Smooth muscle cell (in vitro differentiated cells): ENCODE measurements at regions not wholly inside any gene's neighbourhood (a gene's known extent, or its start where the extent isn't known, plus 50 kb on each side); places are given as distances from the start of the nearest gene placed in this dataset.

Source experiments
- DNase-seq: peaks from one replicate; lab custom pipeline; 2025; ENCODE audit not compliant: unreplicated experiment; lab: John Stamatoyannopoulos, UW
- H2AFZ ChIP-seq: fragments of 200-600 bp; sonication (generic); 2 replicates; pipeline ENCODE4 v1.6.0; 2016; ENCODE audit warnings: antibody characterized with exemption, low read depth, mild to moderate bottlenecking
- H3F3A ChIP-seq: fragments of 200-600 bp; sonication (generic); 2 replicates; pipeline ENCODE4 v1.6.0; 2017; ENCODE audit warnings: antibody characterized with exemption, low read depth
- H3K27ac ChIP-seq: fragments of 200-600 bp; sonication (generic); 2 replicates; pipeline ENCODE4 v1.5.1; 2016; ENCODE audit warnings: low read depth, mild to moderate bottlenecking
- H3K27me3 ChIP-seq: fragments of 200-600 bp; sonication (generic); 2 replicates; pipeline ENCODE4 v1.6.1; 2016; ENCODE audit warnings: low read depth, mild to moderate bottlenecking
- H3K36me3 ChIP-seq: fragments of 200-600 bp; sonication (generic); 2 replicates; pipeline ENCODE4 v1.5.1; 2016; ENCODE audit warnings: low read depth
- H3K4me1 ChIP-seq: fragments of 200-600 bp; sonication (generic); 2 replicates; pipeline ENCODE4 v1.5.1; 2016; ENCODE audit warnings: low read depth
- H3K4me2 ChIP-seq: fragments of 200-600 bp; sonication (generic); 2 replicates; pipeline ENCODE4 v1.6.0; 2016; ENCODE audit warnings: mild to moderate bottlenecking
- H3K4me3 ChIP-seq: fragments of 200-600 bp; sonication (generic); 2 replicates; pipeline ENCODE4 v1.5.1; 2016; ENCODE audit warnings: mild to moderate bottlenecking
- H3K79me2 ChIP-seq: fragments of 200-600 bp; sonication (generic); 2 replicates; pipeline ENCODE4 v1.6.0; 2016; ENCODE audit warnings: low read depth, mild to moderate bottlenecking
- H3K9ac ChIP-seq: fragments of 200-600 bp; sonication (generic); 2 replicates; pipeline ENCODE4 v1.6.0; 2016; ENCODE audit warnings: low read depth
- H3K9me3 ChIP-seq: fragments of 200-600 bp; sonication (generic); replicated peaks from 2 replicates; pipeline ENCODE4 v1.5.1; 2016; ENCODE audit warnings: low read depth
- H4K20me1 ChIP-seq: fragments of 200-600 bp; sonication (generic); 2 replicates; pipeline ENCODE4 v1.6.0; 2016; ENCODE audit warnings: low read depth
- WGBS: methylation state at CpG from one replicate; pipeline ENCODE4 v1.1.7; 2016; ENCODE audit warnings: low lambda C conversion rate; 5-methylcytosine and 5-hydroxymethylcytosine counted together
- TF ChIP-seq, protein P1 (sequence below): fragments of 200-600 bp; sonication (generic); IDR thresholded peaks from 2 replicates; pipeline ENCODE4 v1.5.1; 2017; ENCODE audit warnings: borderline replicate concordance, mild to moderate bottlenecking, antibody characterized with exemption; ENCODE audit not compliant: insufficient read depth, poor library complexity, severe bottlenecking

DNA sequence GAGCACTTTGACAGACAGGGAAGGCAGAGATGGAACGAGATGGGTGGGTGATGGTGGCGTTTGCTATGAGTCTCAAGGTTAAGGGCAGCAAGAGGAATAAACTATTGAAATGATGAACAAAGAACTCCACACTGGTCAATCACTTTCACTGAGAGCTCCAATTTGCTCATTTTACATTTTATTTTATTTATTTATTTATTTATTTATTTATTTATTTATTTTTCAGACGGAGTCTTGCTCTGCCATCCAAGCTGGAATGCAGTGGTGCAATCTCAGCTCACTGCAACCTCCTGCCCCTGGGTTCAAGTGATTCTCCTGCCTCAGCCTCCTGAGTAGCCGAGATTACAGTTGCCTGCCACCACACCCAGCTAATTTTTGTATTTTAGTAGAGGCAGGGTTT, 669.1 kb downstream of the HS3ST4 start:
- TF ChIP-seq, protein P1, sequence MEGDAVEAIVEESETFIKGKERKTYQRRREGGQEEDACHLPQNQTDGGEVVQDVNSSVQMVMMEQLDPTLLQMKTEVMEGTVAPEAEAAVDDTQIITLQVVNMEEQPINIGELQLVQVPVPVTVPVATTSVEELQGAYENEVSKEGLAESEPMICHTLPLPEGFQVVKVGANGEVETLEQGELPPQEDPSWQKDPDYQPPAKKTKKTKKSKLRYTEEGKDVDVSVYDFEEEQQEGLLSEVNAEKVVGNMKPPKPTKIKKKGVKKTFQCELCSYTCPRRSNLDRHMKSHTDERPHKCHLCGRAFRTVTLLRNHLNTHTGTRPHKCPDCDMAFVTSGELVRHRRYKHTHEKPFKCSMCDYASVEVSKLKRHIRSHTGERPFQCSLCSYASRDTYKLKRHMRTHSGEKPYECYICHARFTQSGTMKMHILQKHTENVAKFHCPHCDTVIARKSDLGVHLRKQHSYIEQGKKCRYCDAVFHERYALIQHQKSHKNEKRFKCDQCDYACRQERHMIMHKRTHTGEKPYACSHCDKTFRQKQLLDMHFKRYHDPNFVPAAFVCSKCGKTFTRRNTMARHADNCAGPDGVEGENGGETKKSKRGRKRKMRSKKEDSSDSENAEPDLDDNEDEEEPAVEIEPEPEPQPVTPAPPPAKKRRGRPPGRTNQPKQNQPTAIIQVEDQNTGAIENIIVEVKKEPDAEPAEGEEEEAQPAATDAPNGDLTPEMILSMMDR, result no peak
- no peak overlapping the region for H3K4me3 ChIP-seq
- H3K4me2 ChIP-seq, result no peak overlapping the region
- H4K20me1 ChIP-seq, result no peaks in the 10 kb centered on the region
- no peak for DNase-seq
- no peaks in the 10 kb centered on the region for H3K36me3 ChIP-seq
- H3K27ac ChIP-seq, result no peak overlapping the region
- peaks cover 5% of the 10 kb centered on the region for H3K27me3 ChIP-seq
- no peaks in the 10 kb centered on the region for H3K9me3 ChIP-seq
- no peak overlapping the region for H3K9ac ChIP-seq
- 90% methylated on average over 4 of the region's 4 CpGs for WGBS
- no peaks in the 10 kb centered on the region for H3K79me2 ChIP-seq
- no peaks in the 10 kb centered on the region for H3K4me1 ChIP-seq
- H3F3A ChIP-seq, result no peaks in the 10 kb centered on the region
- no peak overlapping the region for H2AFZ ChIP-seq

DNA sequence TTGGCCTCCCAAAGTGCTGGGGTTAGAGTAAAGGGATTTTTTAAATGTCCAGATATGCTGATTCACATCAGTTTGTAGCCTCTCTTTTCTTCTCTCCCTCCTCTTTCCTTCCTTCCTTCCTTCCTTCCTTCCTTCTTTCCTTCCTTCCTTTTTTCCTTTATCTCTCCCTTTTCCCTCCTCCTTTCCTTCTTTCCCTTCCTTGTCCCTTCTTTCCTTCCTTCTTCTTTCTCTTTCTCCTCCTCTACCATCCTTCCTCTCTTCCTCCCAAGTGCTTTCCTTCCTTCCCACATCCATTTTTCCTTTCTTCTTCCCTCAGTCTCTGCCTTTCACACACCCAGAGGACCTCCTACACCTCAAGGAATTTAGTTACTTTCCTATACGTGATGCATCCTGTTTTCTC, 671.8 kb downstream of the HS3ST4 start:
- Histone ChIP-seq H3K36me3 (no peaks in the 10 kb centered on the region), H4K20me1 (no peaks in the 10 kb centered on the region), H3K4me2 (no peak overlapping the region), H3K27me3 (peaks cover 5% of the 10 kb centered on the region), H3K9ac (no peak overlapping the region), H3K4me1 (no peaks in the 10 kb centered on the region), H3K9me3 (no peaks in the 10 kb centered on the region), H3K4me3 (no peak overlapping the region), H3K27ac (no peak overlapping the region), H2AFZ (no peak overlapping the region), H3K79me2 (no peaks in the 10 kb centered on the region), H3F3A (no peaks in the 10 kb centered on the region)
- no peak for DNase-seq
- TF ChIP-seq, protein P1, result no peak
- 73% methylated on average over 1 of the region's 1 CpG for WGBS

DNA sequence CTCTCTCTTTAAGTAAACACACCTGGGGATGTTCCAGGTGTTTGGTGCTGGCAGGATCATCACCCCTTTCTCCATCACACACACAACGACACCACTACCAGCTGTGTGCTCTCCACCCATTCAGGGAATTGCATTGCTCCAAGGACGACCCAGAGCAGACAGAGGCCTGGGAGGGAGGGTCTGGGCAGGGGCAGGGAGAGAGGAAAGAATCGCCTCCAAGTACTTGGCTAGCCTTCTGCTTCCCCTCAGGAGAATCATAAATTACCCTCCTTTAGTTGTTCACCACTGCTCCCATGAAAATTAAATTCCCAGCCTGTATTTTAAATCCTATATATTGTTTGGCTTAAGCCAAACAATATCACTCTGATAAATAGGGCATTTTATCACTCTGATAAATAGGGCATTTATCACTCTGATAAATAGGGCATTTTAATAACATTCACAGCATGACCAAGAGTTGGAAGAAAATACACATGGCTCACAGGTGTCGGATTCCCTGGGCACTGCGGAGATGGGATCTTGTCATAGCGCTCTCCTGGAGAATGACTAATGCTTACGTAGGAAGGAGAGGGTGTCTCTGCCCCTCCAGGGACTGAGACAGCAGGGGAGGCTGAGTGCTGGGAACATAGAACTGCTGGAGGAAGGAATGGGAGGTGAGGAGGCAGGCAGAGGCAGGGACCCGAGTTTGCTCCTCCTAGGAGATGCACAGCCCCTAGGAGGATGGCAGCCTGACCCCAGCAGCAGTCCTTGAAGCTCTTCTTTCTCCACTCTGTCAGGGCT, 673.6 kb downstream of the HS3ST4 start:
- no peak overlapping the region for H3K4me3 ChIP-seq
- TF ChIP-seq, protein P1, result no peak
- peaks cover 5% of the 10 kb centered on the region for H3K27me3 ChIP-seq
- 68% methylated on average over 8 of the region's 8 CpGs for WGBS
- no peak overlapping the region for H2AFZ ChIP-seq
- no peaks in the 10 kb centered on the region for H3K36me3 ChIP-seq
- no peaks in the 10 kb centered on the region for H4K20me1 ChIP-seq
- no peak overlapping the region for H3K9ac ChIP-seq
- H3K79me2 ChIP-seq, result no peaks in the 10 kb centered on the region
- H3K9me3 ChIP-seq, result no peaks in the 10 kb centered on the region
- no peak overlapping the region for H3K27ac ChIP-seq
- H3K4me1 ChIP-seq, result no peaks in the 10 kb centered on the region
- H3F3A ChIP-seq, result no peaks in the 10 kb centered on the region
- no peak overlapping the region for H3K4me2 ChIP-seq
- DNase-seq, result no peak

DNA sequence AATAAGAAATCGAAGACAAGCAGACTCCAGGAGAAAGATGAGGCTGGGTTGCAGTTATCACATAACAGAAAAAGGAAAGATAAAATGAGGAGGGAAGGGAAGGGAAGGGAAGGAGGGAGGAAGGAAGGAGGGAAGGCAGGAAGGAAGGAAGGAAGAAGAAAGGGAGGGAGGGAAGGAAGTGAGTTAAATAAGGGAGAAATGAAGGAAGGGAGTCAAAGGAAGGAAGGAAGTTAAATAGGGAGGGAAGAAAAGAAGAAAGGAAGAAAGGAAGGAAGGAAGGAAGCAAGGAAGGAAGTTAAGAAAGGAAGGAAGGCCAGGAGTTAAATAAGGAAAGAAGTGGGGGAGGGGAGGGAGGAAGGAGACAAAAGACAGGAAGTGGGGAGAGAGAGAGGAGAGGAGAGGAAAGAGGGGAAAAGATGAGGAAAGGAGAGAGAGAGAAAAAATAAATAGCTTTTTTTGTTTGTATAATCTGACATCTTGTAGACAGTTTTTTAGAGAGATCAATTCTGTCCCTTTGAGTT, 679.6 kb downstream of the HS3ST4 start:
- Histone ChIP-seq H4K20me1 (no peaks in the 10 kb centered on the region), H3K79me2 (no peaks in the 10 kb centered on the region), H3K9ac (no peak overlapping the region), H3K4me3 (no peak overlapping the region), H3F3A (no peaks in the 10 kb centered on the region), H2AFZ (no peak overlapping the region), H3K4me2 (no peak overlapping the region), H3K36me3 (no peaks in the 10 kb centered on the region), H3K27ac (no peak overlapping the region), H3K4me1 (no peaks in the 10 kb centered on the region), H3K9me3 (no peaks in the 10 kb centered on the region), H3K27me3 (no peaks in the 10 kb centered on the region)
- no peak for DNase-seq
- TF ChIP-seq, protein P1, result no peak
- 79% methylated on average over 1 of the region's 1 CpG for WGBS
